Liver (tissue), 8 donors: ENCODE measurements at regions not wholly inside any gene's neighbourhood (a gene's known extent, or its start where the extent isn't known, plus 50 kb on each side); places are given as distances from the start of the nearest gene placed in this dataset.

Experiments used
- DNase-seq: peaks from one replicate; pipeline ENCODE4 v3.0.0-alpha.2; 2017; ENCODE audit warnings: low spot score
- H3K27ac ChIP-seq, 2 donors: one replicate each; pipeline ENCODE4 v1.7.0; 2013; ENCODE audit warnings: inconsistent platforms in 2 of 2, low read length in 2 of 2, control low read depth in 1 of 2, low read depth in 1 of 2, mild to moderate bottlenecking in 1 of 2
- H3K27me3 ChIP-seq, 4 donors: one replicate each; pipeline versions ENCODE4 v1.6.1 to v1.7.0; 2013; ENCODE audit warnings: low read length in 3 of 4, inconsistent platforms in 1 of 4, mild to moderate bottlenecking in 1 of 4, moderate library complexity in 1 of 4; ENCODE audit not compliant: control insufficient read depth in 4 of 4, insufficient read depth in 4 of 4
- H3K36me3 ChIP-seq, 4 donors: one replicate each; pipeline versions ENCODE4 v1.6.1 to v1.7.0; 2013; ENCODE audit warnings: low read length in 3 of 4, mild to moderate bottlenecking in 3 of 4, low read depth in 1 of 4, moderate library complexity in 1 of 4; ENCODE audit not compliant: control insufficient read depth in 4 of 4, insufficient read depth in 3 of 4
- H3K4me1 ChIP-seq, 4 donors: one replicate each; pipeline versions ENCODE4 v1.6.1 to v1.7.0; 2013; ENCODE audit warnings: low read length in 3 of 4, mild to moderate bottlenecking in 3 of 4, moderate library complexity in 1 of 4; ENCODE audit not compliant: control insufficient read depth in 4 of 4, insufficient read depth in 4 of 4
- H3K4me3 ChIP-seq, 3 donors: one replicate each; pipeline versions ENCODE4 v1.6.1 to v1.7.0; 2013; ENCODE audit warnings: low read length in 3 of 3, control low read depth in 1 of 3, low read depth in 1 of 3, mild to moderate bottlenecking in 1 of 3
- H3K9ac ChIP-seq, 2 donors: one replicate each; pipeline ENCODE4 v1.7.0; 2013; ENCODE audit warnings: low read length in 2 of 2, mild to moderate bottlenecking in 2 of 2, moderate library complexity in 2 of 2, control low read depth in 1 of 2, low read depth in 1 of 2
- H3K9me3 ChIP-seq, 4 donors: one replicate each; pipeline versions ENCODE4 v1.6.1 to v1.7.0; 2013; ENCODE audit warnings: low read length in 3 of 4; ENCODE audit not compliant: control insufficient read depth in 4 of 4
- EGR1 ChIP-seq, 2 donors: IDR thresholded peaks; 2 replicates each; pipeline ENCODE4 v1.6.1; 2016 to 2018; ENCODE audit warnings: antibody characterized with exemption in 2 of 2, low read depth in 2 of 2
- FOXA1 ChIP-seq: IDR thresholded peaks from 2 replicates; pipeline ENCODE4 v1.6.1; 2016; ENCODE audit warnings: antibody characterized with exemption
- FOXA2 ChIP-seq: IDR thresholded peaks from 2 replicates; pipeline ENCODE4 v1.6.1; 2016; ENCODE audit warnings: antibody characterized with exemption
- GABPA ChIP-seq, 2 donors: IDR thresholded peaks in 1 of 2; conservative IDR thresholded peaks in 1 of 2; 2 replicates each; pipeline ENCODE4 v1.6.1; 2016; ENCODE audit warnings: antibody characterized with exemption in 2 of 2, mild to moderate bottlenecking in 1 of 2, moderate library complexity in 1 of 2
- HNF4A ChIP-seq, 2 donors: conservative IDR thresholded peaks; 2 replicates each; pipeline ENCODE4 v1.6.1; 2016; ENCODE audit warnings: antibody characterized with exemption in 2 of 2, mild to moderate bottlenecking in 2 of 2
- HNF4G ChIP-seq: IDR thresholded peaks from 2 replicates; pipeline ENCODE4 v1.6.1; 2016; ENCODE audit warnings: antibody characterized with exemption
- NR2F2 ChIP-seq: IDR thresholded peaks from 2 replicates; pipeline ENCODE4 v1.6.1; 2016; ENCODE audit warnings: antibody characterized with exemption
- RAD21 ChIP-seq, 2 donors: IDR thresholded peaks; 2 replicates each; pipeline ENCODE4 v1.6.1; 2016; ENCODE audit warnings: antibody characterized with exemption in 2 of 2, mild to moderate bottlenecking in 2 of 2
- RXRA ChIP-seq, 2 donors: IDR thresholded peaks; 2 replicates each; pipeline ENCODE4 v1.6.1; 2017 to 2018; ENCODE audit warnings: antibody characterized with exemption in 2 of 2, mild to moderate bottlenecking in 1 of 2
- SP1 ChIP-seq: IDR thresholded peaks from 2 replicates; pipeline ENCODE4 v1.6.1; 2018; ENCODE audit warnings: antibody characterized with exemption, mild to moderate bottlenecking
- TAF1 ChIP-seq: conservative IDR thresholded peaks from 2 replicates; pipeline ENCODE4 v1.6.1; 2016; ENCODE audit warnings: antibody characterized with exemption, mild to moderate bottlenecking
- YY1 ChIP-seq: IDR thresholded peaks from 2 replicates; pipeline ENCODE4 v1.6.1; 2016; ENCODE audit warnings: antibody characterized with exemption, mild to moderate bottlenecking
- WGBS: extraction: QIAGEN DNeasy Blood & Tissue Kit; methylation state at CpG from one replicate; pipeline ENCODE4 v1.1.7; 2013; 5-methylcytosine and 5-hydroxymethylcytosine counted together
- TF ChIP-seq, protein P1 (sequence below): fragments of 150-350 bp; IDR thresholded peaks from 2 replicates; pipeline ENCODE4 v1.5.1; 2017; ENCODE audit warnings: improper control_type of control experiment, low read depth, low read length; ENCODE audit not compliant: missing input control
- TF ChIP-seq, protein P2 (sequence below): IDR thresholded peaks from 2 replicates; pipeline ENCODE4 v1.6.1; 2016; ENCODE audit warnings: antibody characterized with exemption
- TF ChIP-seq, protein P3 (sequence below): IDR thresholded peaks from 2 replicates; pipeline ENCODE4 v1.6.1; 2016; ENCODE audit warnings: antibody characterized with exemption
- TF ChIP-seq, protein P4 (sequence below): IDR thresholded peaks from 2 replicates; pipeline ENCODE4 v1.6.1; 2016; ENCODE audit warnings: antibody characterized with exemption
- donor health status: healthy.
- donor health status: healthy.
- donor health status: healthy.
- donor health status: healthy.
- donor health status: healthy.

GRCh38 chr11:19499999-19500398, 212.6 kb upstream of the NAV2 start (continued):
- TF ChIP-seq, protein P1, sequence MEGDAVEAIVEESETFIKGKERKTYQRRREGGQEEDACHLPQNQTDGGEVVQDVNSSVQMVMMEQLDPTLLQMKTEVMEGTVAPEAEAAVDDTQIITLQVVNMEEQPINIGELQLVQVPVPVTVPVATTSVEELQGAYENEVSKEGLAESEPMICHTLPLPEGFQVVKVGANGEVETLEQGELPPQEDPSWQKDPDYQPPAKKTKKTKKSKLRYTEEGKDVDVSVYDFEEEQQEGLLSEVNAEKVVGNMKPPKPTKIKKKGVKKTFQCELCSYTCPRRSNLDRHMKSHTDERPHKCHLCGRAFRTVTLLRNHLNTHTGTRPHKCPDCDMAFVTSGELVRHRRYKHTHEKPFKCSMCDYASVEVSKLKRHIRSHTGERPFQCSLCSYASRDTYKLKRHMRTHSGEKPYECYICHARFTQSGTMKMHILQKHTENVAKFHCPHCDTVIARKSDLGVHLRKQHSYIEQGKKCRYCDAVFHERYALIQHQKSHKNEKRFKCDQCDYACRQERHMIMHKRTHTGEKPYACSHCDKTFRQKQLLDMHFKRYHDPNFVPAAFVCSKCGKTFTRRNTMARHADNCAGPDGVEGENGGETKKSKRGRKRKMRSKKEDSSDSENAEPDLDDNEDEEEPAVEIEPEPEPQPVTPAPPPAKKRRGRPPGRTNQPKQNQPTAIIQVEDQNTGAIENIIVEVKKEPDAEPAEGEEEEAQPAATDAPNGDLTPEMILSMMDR: no peak
- TF ChIP-seq, protein P2, sequence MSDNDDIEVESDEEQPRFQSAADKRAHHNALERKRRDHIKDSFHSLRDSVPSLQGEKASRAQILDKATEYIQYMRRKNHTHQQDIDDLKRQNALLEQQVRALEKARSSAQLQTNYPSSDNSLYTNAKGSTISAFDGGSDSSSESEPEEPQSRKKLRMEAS: no peak
- TF ChIP-seq HNF4A (conservative IDR thresholded peaks at IDR 0.05) (no peak), TAF1 (no peak), SP1 (no peak), HNF4G (no peak), EGR1 (IDR thresholded peaks at IDR 0.05; ENCODE audit: low read depth in 2 of 2) (no peak), YY1 (no peak), RAD21 (IDR thresholded peaks at IDR 0.05) (no peak), RXRA (IDR thresholded peaks at IDR 0.05) (no peak)
- TF ChIP-seq, protein P3, sequence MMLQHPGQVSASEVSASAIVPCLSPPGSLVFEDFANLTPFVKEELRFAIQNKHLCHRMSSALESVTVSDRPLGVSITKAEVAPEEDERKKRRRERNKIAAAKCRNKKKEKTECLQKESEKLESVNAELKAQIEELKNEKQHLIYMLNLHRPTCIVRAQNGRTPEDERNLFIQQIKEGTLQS: no peak

- Histone ChIP-seq H3K9ac (no peak overlapping the region), H3K27ac (no peak overlapping the region), H3K4me1 (peaks cover 0 to 13% (median 10%) of the 10 kb centered on the region in 4 donors), H3K27me3 (no peaks in the 10 kb centered on the region), H3K36me3 (no peaks in the 10 kb centered on the region), H3K4me3 (no peak overlapping the region), H3K9me3 (no peaks in the 10 kb centered on the region)
- no peak for DNase-seq
- no peak for TF ChIP-seq HNF4A (conservative IDR thresholded peaks at IDR 0.05)
- no peak for TF ChIP-seq GABPA (IDR thresholded peaks at IDR 0.05 in 1 of 2, conservative IDR thresholded peaks at IDR 0.05 in 1 of 2)
- TF ChIP-seq EGR1 (IDR thresholded peaks at IDR 0.05; ENCODE audit: low read depth in 2 of 2): no peak
- TF ChIP-seq FOXA1: no peak
- TF ChIP-seq, protein P3: no peak
- no peak for TF ChIP-seq FOXA2
- TF ChIP-seq NR2F2: no peak
- WGBS: 65% methylated on average over 4 of the region's 4 CpGs
Measured at GRCh38 chr11:19499026-19499669, 213.5 kb upstream of the NAV2 start.

GRCh38 chr11:19493446-19494213, 219.0 kb upstream of the NAV2 start:
- Histone ChIP-seq H3K9ac (no peak overlapping the region), H3K27me3 (no peaks in the 10 kb centered on the region), H3K9me3 (no peaks in the 10 kb centered on the region), H3K4me1 (peaks cover 0 to 3% (median 0%) of the 10 kb centered on the region in 4 donors), H3K4me3 (no peak overlapping the region), H3K27ac (no peak overlapping the region), H3K36me3 (no peaks in the 10 kb centered on the region)
- TF ChIP-seq RAD21 (IDR thresholded peaks at IDR 0.05) (peak in 1 of 2 donors; percentile 53), HNF4G (no peak)
- TF ChIP-seq, protein P4, sequence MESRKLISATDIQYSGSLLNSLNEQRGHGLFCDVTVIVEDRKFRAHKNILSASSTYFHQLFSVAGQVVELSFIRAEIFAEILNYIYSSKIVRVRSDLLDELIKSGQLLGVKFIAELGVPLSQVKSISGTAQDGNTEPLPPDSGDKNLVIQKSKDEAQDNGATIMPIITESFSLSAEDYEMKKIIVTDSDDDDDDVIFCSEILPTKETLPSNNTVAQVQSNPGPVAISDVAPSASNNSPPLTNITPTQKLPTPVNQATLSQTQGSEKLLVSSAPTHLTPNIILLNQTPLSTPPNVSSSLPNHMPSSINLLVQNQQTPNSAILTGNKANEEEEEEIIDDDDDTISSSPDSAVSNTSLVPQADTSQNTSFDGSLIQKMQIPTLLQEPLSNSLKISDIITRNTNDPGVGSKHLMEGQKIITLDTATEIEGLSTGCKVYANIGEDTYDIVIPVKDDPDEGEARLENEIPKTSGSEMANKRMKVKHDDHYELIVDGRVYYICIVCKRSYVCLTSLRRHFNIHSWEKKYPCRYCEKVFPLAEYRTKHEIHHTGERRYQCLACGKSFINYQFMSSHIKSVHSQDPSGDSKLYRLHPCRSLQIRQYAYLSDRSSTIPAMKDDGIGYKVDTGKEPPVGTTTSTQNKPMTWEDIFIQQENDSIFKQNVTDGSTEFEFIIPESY: no peak
- no peak for DNase-seq
- 86% methylated on average over 4 of the region's 4 CpGs for WGBS
